HS-5 (cell line): ENCODE measurements at regions not wholly inside any gene's neighbourhood (a gene's known extent, or its start where the extent isn't known, plus 50 kb on each side); places are given as distances from the start of the nearest gene placed in this dataset.
A peak's percentile ranks its signal among the peaks of the same experiment; 100 is the strongest.
"Not testable (repeated sequence)": the region's sequence is repeated elsewhere in the genome, so short reads cannot be mapped to it uniquely, and the experiment has no call there.

Source experiments
- DNase-seq: peaks from one replicate; pipeline ENCODE4 v3.0.0-alpha.2; 2012; ENCODE audit warnings: low read depth

- no peak for DNase-seq
Observed at GRCh38 chr12:17357396-17357795, 732.6 kb downstream of the RERGL start.

- no peak for DNase-seq
Observed at GRCh38 chr12:17352164-17352563, 737.8 kb downstream of the RERGL start.

- no peak for DNase-seq
Observed at GRCh38 chr12:17348311-17348710, 741.7 kb downstream of the RERGL start.

GRCh38 chr12:17344649-17345048 lies 738.7 kb upstream of the LMO3 start:
- DNase-seq: no peak

GRCh38 chr12:17342381-17342961 lies 736.5 kb upstream of the LMO3 start:
- no peak for DNase-seq

- no peak for DNase-seq
Observed at GRCh38 chr12:17335487-17335886, 729.5 kb upstream of the LMO3 start.

- no peak for DNase-seq
Observed at GRCh38 chr12:17334784-17335183, 728.8 kb upstream of the LMO3 start.

GRCh38 chr12:17333287-17333686 lies 727.3 kb upstream of the LMO3 start:
- DNase-seq: no peak

GRCh38 chr12:17326649-17327048 lies 720.7 kb upstream of the LMO3 start:
- no peak for DNase-seq

- DNase-seq: no peak
Observed at GRCh38 chr12:17322090-17322489, 716.1 kb upstream of the LMO3 start.

- peak; percentile 89 for DNase-seq
Observed at GRCh38 chr12:17304503-17305347, 698.8 kb upstream of the LMO3 start.

- no peak for DNase-seq
Observed at GRCh38 chr12:17302001-17302400, 696.0 kb upstream of the LMO3 start.

GRCh38 chr12:17301544-17301943 lies 695.6 kb upstream of the LMO3 start:
- no peak for DNase-seq

GRCh38 chr12:17296882-17297281 lies 690.9 kb upstream of the LMO3 start:
- DNase-seq: no peak

GRCh38 chr12:17286874-17287273 lies 680.9 kb upstream of the LMO3 start:
- no peak for DNase-seq

- DNase-seq: no peak
Observed at GRCh38 chr12:17284873-17285272, 678.9 kb upstream of the LMO3 start.

- no peak for DNase-seq
Observed at GRCh38 chr12:17283563-17283962, 677.6 kb upstream of the LMO3 start.

- not testable (repeated sequence) for DNase-seq
Observed at GRCh38 chr12:17282169-17282568, 676.2 kb upstream of the LMO3 start.

- DNase-seq: no peak
Observed at GRCh38 chr12:17278946-17279345, 673.0 kb upstream of the LMO3 start.

GRCh38 chr12:17276196-17276595 lies 670.2 kb upstream of the LMO3 start:
- no peak for DNase-seq

GRCh38 chr12:17266856-17267255 lies 660.9 kb upstream of the LMO3 start:
- no peak for DNase-seq

GRCh38 chr12:17264603-17265002 lies 658.6 kb upstream of the LMO3 start:
- no peak for DNase-seq

- DNase-seq: no peak
Observed at GRCh38 chr12:17239874-17240273, 633.9 kb upstream of the LMO3 start.

GRCh38 chr12:17235996-17236395 lies 630.0 kb upstream of the LMO3 start:
- no peak for DNase-seq
